Daoy (cell line): ENCODE measurements at regions not wholly inside any gene's neighbourhood (a gene's known extent, or its start where the extent isn't known, plus 50 kb on each side); places are given as distances from the start of the nearest gene placed in this dataset.
"Not testable (repeated sequence)": the region's sequence is repeated elsewhere in the genome, so short reads cannot be mapped to it uniquely, and the experiment has no call there.

Experiments
- DNase-seq: peaks from one replicate; pipeline ENCODE4 v3.0.0-alpha.2; 2015; ENCODE audit warnings: low read depth

GRCh38 chr1:121519042-121519755 lies 334.4 kb downstream of the SRGAP2C start:
- DNase-seq, result peak; percentile 89

GRCh38 chr1:121519756-121520286 lies 335.0 kb downstream of the SRGAP2C start:
- not testable (repeated sequence) for DNase-seq

DNA sequence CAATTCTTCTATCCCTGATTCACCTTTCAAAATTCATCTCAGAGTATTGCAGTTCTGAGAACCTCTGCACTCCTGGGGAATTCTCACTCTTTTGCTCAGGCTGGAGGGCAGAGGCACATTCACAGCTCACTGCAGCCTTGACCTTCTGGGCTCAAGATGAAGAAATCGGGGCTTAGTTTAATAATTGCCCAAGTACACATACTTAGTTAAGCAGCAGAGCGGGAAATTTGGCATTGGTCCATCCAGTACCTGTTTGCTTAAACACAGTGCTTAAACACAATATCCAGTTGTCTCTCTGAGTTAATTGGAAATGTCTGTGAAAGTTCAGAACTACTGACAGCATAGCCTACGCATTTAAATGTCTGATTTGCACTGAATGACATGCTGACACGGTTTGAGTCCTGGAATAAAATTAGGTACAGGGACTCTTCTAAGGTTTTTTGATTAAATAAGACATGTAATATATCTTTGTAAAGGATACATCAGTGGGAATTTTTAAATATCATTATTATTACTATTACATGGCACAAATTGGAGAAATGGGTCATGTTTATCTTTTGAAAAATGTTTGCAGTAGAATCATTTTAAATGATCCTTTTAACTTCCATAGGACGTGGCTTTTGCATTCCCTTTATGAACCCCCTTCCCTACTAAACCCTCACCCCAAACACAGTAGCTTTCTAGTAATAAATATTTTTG lies 337.4 kb downstream of the SRGAP2C start:
- DNase-seq, result no peak

- DNase-seq, result not testable (repeated sequence)
Measured at GRCh38 chr1:121523112-121523511, 338.3 kb downstream of the SRGAP2C start.

GRCh38 chr1:121525355-121525754 lies 340.6 kb downstream of the SRGAP2C start:
- DNase-seq, result no peak

GRCh38 chr1:121528958-121529357 lies 344.2 kb downstream of the SRGAP2C start:
- not testable (repeated sequence) for DNase-seq

DNA sequence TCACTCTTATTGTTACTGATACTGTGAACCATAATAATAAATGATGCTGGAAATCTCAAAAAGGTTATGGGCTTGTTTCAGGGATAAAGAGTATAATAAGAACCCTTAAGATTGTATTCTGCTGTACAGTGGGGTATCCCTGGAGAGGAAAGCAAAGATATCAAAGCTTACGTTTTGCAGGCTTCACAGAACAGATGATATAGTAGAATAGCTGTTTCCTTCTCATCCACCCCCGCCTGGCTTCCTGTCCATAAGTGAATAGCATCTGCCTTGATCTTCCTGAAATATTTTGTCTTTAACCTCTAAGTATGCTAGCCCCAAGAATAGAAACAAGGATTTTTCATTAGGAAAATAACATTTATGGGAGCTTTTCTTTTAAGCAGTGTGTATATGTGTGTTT lies 345.3 kb downstream of the SRGAP2C start:
- DNase-seq, result not testable (repeated sequence)

- DNase-seq, result not testable (repeated sequence)
Measured at GRCh38 chr1:121531747-121532146, 347.0 kb downstream of the SRGAP2C start.

GRCh38 chr1:121538148-121538547 lies 353.4 kb downstream of the SRGAP2C start:
- DNase-seq, result not testable (repeated sequence)

GRCh38 chr1:121538943-121539575 lies 354.3 kb downstream of the SRGAP2C start:
- DNase-seq, result peak; percentile 23

DNA sequence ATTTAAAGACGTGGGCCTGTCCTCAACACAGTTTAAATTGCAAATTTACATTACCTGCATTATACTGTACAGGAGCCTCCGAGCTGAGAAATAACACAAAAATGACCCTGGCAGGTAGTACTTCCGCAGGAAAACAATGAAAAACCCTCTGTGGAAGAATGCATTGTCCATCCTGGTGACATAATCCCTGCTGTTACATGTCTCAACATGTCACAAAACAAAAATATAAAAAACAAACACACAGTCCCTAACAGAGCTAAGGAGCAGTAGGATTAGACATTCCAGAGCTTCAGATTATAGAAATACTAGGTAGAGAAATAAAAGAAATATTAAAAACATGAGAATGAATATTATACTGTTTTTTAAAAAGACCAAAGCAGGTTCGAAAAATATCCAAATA lies 359.2 kb downstream of the SRGAP2C start:
- DNase-seq, result not testable (repeated sequence)

GRCh38 chr1:121544500-121544899 lies 359.7 kb downstream of the SRGAP2C start:
- DNase-seq, result no peak

DNA sequence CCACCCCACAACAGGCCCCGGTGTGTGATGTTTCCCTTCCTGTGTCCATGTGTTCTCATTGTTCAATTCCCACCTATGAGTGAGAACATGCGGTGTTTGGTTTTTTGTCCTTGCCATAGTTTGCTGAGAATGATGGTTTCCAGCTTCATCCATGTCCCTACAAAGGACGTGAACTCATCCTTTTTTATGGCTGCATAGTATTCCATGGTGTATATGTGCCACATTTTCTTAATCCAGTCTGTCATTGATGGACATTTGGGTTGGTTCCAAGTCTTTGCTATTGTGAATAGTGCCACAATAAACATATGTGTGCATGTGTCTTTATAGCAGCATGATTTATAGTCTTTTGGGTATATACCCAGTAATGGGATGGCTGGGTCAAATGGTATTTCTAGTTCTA lies 361.1 kb downstream of the SRGAP2C start:
- DNase-seq, result not testable (repeated sequence)

- DNase-seq, result peak; percentile 27
Measured at GRCh38 chr1:121546830-121547591, 362.2 kb downstream of the SRGAP2C start.

DNA sequence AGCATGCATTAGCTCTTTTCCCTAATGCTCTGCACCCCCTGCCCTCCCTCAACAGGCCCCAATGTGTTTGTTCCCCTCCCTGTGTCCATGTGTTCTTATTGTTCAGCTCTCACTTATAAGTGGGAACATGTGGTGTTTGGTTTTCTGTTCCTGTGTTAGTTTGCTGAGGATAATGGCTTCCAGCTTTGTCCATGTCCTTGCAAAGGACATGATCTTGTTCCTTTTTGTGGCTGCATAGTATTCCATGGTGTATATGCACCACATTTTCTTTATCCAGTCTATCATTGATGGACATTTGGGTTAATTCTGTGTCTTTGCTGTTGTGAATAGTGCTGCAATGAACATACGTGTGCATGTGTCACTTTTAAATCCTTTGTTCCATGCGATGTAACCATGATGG lies 363.0 kb downstream of the SRGAP2C start:
- DNase-seq, result not testable (repeated sequence)

- not testable (repeated sequence) for DNase-seq
Measured at GRCh38 chr1:121550817-121551216, 366.0 kb downstream of the SRGAP2C start.

DNA sequence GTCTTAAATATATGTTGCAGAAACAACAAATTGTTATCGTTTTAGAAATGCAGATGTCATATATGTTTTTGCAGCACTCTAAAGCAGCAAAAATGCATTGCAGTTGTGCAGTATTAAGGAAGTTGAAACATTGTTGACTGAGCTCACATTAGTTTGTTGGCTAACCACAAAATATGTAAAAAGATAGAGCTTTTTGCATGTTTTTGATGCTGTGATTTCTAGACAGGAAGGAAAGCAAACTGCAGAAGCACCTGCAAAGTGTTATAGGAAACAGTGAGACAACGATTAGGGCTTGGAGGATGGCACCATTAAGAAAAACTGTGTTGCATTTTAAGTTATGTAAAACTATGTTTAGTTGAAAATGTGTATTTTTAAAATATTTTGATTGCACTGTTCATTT lies 366.7 kb downstream of the SRGAP2C start:
- not testable (repeated sequence) for DNase-seq

DNA sequence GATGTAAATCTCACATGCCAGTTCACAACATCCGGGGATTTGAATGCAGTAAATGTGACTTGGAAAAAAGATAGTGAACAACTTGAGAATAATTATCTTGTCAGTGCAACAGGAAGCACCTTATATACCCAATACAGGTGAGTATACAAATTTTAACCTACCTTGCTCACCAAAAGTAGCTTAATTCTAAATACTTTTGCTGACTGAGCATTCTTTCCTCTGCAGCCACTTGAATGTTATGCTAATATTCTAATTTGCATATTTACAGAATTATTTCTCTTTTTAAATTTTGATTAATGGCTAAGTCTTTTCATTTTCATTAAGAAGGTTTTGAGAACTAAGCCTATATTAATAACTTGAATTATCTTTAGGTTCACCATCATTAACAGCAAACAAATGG lies 371.8 kb downstream of the SRGAP2C start:
- not testable (repeated sequence) for DNase-seq

- not testable (repeated sequence) for DNase-seq
Measured at GRCh38 chr1:121558034-121558433, 373.3 kb downstream of the SRGAP2C start.

DNA sequence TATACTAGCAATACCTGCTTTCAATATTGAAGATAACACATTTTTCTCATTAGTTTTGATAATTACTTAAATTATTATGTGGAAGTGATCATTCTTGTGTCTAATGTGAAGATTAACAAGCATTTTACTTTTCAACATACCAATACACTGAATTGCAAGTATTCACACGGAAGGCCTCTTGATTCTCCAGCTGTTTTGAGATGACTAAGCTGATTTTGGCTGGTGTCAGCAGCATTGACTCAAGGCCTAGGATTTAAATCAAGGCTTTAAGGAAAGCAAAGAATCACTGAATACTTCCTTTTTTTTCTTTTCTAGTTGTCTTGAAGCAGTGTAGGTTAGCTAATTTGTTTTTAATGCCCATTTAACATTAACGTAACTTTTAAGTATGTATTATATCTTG lies 373.7 kb downstream of the SRGAP2C start:
- peak; percentile 78 for DNase-seq

DNA sequence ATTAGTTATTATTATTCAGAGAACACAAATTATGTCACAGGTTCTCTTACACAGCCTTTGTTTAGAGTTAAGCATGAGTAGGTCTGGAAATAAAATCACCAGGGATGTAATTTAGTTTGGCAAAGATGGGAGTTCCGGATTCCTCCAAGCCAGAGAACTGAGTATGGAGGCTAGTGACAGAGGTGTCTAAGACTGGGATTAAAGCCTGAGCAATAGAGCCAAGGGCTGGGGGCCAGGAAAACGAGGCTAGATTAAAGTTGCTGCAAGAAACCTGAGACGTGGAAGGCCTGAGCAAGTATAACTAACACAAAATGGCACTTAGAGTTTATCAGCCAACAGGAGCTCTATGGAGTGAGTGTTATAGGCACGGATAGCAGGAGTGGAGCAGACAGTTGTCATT lies 381.6 kb downstream of the SRGAP2C start:
- no peak for DNase-seq

GRCh38 chr1:121569428-121569827 lies 384.7 kb downstream of the SRGAP2C start:
- DNase-seq, result no peak
